ENCODE measurements at regions not wholly inside any gene's neighbourhood (a gene's known extent, or its start where the extent isn't known, plus 50 kb on each side); places are given as distances from the start of the nearest gene placed in this dataset.

DNA sequence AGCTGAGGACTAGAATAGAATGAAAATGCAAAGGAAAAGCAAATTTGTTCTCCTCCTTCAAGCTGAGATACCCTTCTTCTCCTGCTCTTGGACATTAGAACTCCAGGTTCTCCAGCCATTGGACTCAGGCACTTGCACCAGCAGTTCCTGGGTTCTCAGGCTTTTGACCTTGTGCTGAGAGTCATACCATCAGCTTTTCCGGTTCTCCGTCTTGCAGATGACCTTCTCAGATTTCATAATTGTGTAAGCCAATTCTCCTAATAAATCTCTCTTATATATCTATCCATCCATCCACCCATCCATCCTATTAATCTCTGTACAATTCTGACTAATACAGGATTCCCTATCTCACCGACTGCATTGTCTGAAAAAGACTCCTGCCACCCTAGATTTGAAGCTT lies 108.3 kb downstream of the AHR start:
- no peak for DNase-seq
- no peak overlapping the region for H3K27ac Mint-ChIP-seq (ENCODE audit: unreplicated experiment)

DNA sequence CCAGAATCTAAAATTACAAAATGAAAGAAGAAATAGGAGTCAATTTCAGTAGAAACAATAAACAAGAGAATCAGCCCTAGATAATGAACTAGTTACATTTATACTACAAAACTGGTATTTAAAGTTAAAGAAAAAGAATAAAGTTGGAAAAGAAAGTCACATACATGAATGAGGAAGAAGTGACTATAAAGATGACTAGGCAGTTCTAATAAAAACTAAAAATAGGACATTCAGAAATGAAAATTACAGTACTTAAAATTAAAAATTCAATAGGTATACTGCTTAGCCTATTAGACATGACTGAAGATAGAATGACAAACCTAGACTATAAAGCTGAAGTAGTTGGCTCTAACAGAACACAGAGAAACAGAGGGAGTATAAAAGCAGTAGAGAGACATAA lies 108.8 kb downstream of the AHR start:
- Mint-ChIP-seq H3K27me3 (ENCODE audit: unreplicated experiment) (no peaks in the 10 kb centered on the region), H3K9me3 (ENCODE audit: unreplicated experiment) (no peaks in the 10 kb centered on the region), H3K4me1 (ENCODE audit: low read depth, unreplicated experiment) (no peaks in the 10 kb centered on the region), H3K27ac (ENCODE audit: unreplicated experiment) (no peak overlapping the region), H3K4me3 (ENCODE audit: unreplicated experiment) (no peak overlapping the region), H3K36me3 (ENCODE audit: unreplicated experiment) (no peaks in the 10 kb centered on the region)
- no peak for DNase-seq
- TF ChIP-seq, protein P1, sequence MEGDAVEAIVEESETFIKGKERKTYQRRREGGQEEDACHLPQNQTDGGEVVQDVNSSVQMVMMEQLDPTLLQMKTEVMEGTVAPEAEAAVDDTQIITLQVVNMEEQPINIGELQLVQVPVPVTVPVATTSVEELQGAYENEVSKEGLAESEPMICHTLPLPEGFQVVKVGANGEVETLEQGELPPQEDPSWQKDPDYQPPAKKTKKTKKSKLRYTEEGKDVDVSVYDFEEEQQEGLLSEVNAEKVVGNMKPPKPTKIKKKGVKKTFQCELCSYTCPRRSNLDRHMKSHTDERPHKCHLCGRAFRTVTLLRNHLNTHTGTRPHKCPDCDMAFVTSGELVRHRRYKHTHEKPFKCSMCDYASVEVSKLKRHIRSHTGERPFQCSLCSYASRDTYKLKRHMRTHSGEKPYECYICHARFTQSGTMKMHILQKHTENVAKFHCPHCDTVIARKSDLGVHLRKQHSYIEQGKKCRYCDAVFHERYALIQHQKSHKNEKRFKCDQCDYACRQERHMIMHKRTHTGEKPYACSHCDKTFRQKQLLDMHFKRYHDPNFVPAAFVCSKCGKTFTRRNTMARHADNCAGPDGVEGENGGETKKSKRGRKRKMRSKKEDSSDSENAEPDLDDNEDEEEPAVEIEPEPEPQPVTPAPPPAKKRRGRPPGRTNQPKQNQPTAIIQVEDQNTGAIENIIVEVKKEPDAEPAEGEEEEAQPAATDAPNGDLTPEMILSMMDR (IDR thresholded peaks at IDR 0.05; ENCODE audit: partially characterized antibody, unreplicated experiment) = no peak

More for the DNA sequence above, 108.3 kb downstream of the AHR start:
- no peaks in the 10 kb centered on the region for H3K4me1 Mint-ChIP-seq (ENCODE audit: low read depth, unreplicated experiment)
- TF ChIP-seq, protein P1 (IDR thresholded peaks at IDR 0.05; ENCODE audit: partially characterized antibody, unreplicated experiment) = no peak
- no peaks in the 10 kb centered on the region for H3K9me3 Mint-ChIP-seq (ENCODE audit: unreplicated experiment)
- no peaks in the 10 kb centered on the region for H3K36me3 Mint-ChIP-seq (ENCODE audit: unreplicated experiment)
- no peak overlapping the region for H3K4me3 Mint-ChIP-seq (ENCODE audit: unreplicated experiment)
- no peaks in the 10 kb centered on the region for H3K27me3 Mint-ChIP-seq (ENCODE audit: unreplicated experiment)

DNA sequence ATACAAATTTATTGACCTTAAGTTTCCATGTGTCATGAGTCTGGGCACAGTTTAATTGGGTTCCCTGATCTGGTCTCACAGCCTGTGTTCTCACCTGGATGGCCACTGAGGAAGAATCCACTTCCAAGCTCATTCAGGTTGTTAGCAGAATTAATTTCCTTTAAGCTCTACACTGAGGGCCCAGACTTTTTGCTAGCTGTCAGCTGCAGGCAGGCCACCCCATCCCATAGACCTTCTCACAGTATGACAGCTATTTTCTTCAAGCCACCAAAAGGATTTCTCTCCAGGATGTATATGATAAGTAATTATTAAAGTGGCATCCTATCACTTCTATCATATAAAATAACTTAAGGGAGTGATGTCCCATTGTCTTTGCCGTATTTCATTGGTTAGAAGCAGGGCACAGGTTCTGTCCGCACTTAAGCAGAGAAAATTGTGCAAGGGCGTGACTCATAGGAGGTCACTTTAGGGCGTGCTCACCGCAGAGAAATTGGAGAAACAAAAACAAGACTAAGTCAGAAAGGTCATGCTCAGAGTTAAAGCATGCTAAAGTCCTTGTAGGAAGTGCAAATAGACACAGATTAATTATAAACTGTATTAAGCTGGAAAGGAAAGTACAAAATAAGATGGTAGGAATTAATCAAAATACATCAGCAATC lies 109.9 kb downstream of the AHR start:
- TF ChIP-seq, protein P1 (IDR thresholded peaks at IDR 0.05; ENCODE audit: partially characterized antibody, unreplicated experiment) = no peak
- no peaks in the 10 kb centered on the region for H3K27me3 Mint-ChIP-seq (ENCODE audit: unreplicated experiment)
- no peak overlapping the region for H3K4me3 Mint-ChIP-seq (ENCODE audit: unreplicated experiment)
- no peaks in the 10 kb centered on the region for H3K36me3 Mint-ChIP-seq (ENCODE audit: unreplicated experiment)
- no peaks in the 10 kb centered on the region for H3K4me1 Mint-ChIP-seq (ENCODE audit: low read depth, unreplicated experiment)
- no peak for DNase-seq
- no peaks in the 10 kb centered on the region for H3K9me3 Mint-ChIP-seq (ENCODE audit: unreplicated experiment)
- H3K27ac Mint-ChIP-seq (ENCODE audit: unreplicated experiment) = no peak overlapping the region

DNA sequence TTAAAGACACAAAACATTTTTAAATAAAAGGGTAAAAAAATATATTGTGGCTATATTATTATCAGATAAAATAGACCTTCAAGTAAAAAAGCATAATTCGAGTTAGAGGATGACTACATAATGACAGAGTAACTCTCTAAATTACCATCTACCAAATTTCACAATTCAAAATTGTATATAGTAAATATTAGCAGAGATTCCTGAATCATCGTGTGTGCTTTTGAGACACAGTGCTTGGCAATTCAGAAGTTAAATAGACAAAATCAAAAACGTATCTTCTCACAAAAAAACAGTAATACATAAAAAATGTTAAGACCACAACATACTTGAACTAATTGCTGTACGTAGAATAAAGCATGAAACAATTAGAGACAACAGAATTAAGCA lies 110.4 kb downstream of the AHR start:
- no peak overlapping the region for H3K27ac Mint-ChIP-seq (ENCODE audit: unreplicated experiment)
- no peak overlapping the region for H3K4me3 Mint-ChIP-seq (ENCODE audit: unreplicated experiment)
- no peaks in the 10 kb centered on the region for H3K27me3 Mint-ChIP-seq (ENCODE audit: unreplicated experiment)
- H3K36me3 Mint-ChIP-seq (ENCODE audit: unreplicated experiment) = no peaks in the 10 kb centered on the region
- DNase-seq = no peak
- no peaks in the 10 kb centered on the region for H3K9me3 Mint-ChIP-seq (ENCODE audit: unreplicated experiment)
- no peaks in the 10 kb centered on the region for H3K4me1 Mint-ChIP-seq (ENCODE audit: low read depth, unreplicated experiment)
- TF ChIP-seq, protein P1 (IDR thresholded peaks at IDR 0.05; ENCODE audit: partially characterized antibody, unreplicated experiment) = no peak

DNA sequence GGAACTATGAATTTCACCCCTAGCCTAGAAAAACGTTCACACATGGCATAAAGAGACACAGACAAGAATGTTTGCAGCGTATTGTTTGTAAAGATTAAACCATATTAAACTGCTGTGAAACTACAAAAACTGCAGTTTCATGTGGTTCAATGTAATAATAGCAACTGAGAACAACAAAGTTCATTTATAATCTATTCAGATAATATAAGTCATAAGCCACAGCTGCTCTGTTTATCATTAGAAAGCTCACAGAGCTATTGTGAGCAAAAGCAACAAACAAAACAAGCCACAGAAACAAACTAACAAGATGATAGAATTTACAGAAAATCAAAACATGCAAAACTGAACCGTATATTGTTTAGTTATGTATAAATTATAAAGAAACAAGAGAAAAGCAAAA lies 113.5 kb downstream of the AHR start:
- H3K4me1 Mint-ChIP-seq (ENCODE audit: low read depth, unreplicated experiment) = no peaks in the 10 kb centered on the region
- H3K27ac Mint-ChIP-seq (ENCODE audit: unreplicated experiment) = no peak overlapping the region
- H3K4me3 Mint-ChIP-seq (ENCODE audit: unreplicated experiment) = no peak overlapping the region
- H3K27me3 Mint-ChIP-seq (ENCODE audit: unreplicated experiment) = no peaks in the 10 kb centered on the region
- H3K36me3 Mint-ChIP-seq (ENCODE audit: unreplicated experiment) = no peaks in the 10 kb centered on the region
- no peak for DNase-seq
- H3K9me3 Mint-ChIP-seq (ENCODE audit: unreplicated experiment) = no peaks in the 10 kb centered on the region
- TF ChIP-seq, protein P1 (IDR thresholded peaks at IDR 0.05; ENCODE audit: partially characterized antibody, unreplicated experiment) = no peak

Data from glutamatergic neuron (in vitro differentiated cells).